ENCODE measurements at regions not wholly inside any gene's neighbourhood (a gene's known extent, or its start where the extent isn't known, plus 50 kb on each side); places are given as distances from the start of the nearest gene placed in this dataset.
A peak's percentile ranks its signal among the peaks of the same experiment; 100 is the strongest.

GRCh38 chr16:8519179-8519578 lies 71.1 kb downstream of the TMEM114 start:
- DNase-seq = no peak

DNA sequence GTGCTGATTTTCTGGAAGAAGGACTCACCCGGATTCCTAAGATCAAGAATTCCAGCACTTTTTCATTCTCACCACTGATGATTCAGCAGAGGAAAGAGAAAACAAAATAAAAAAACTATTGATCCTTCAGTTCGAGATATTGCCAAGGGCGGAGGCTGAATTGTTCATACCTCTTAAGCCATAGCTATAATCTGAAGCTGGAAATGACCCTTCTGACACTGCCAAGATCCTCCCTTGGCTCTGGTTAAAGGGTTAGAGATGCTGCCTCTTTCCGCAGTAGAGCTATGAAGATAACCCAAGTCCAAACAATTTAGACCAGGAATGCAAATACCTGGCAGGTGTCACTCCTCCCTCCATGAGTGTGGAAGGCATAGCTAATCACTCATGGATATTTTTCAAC lies 73.0 kb downstream of the TMEM114 start:
- DNase-seq = no peak

- no peak for DNase-seq
Measured at GRCh38 chr16:8516471-8516870, 73.8 kb downstream of the TMEM114 start.

GRCh38 chr16:8512941-8513624 lies 77.2 kb downstream of the TMEM114 start:
- DNase-seq = no peak

GRCh38 chr16:8511464-8511863 lies 78.8 kb downstream of the TMEM114 start:
- DNase-seq = no peak

GRCh38 chr16:8510160-8510559 lies 80.2 kb downstream of the TMEM114 start:
- DNase-seq = no peak

GRCh38 chr16:8505327-8505991 lies 84.9 kb downstream of the TMEM114 start:
- no peak for DNase-seq

- DNase-seq = no peak
Measured at GRCh38 chr16:8502446-8502845, 87.9 kb downstream of the TMEM114 start.

DNA sequence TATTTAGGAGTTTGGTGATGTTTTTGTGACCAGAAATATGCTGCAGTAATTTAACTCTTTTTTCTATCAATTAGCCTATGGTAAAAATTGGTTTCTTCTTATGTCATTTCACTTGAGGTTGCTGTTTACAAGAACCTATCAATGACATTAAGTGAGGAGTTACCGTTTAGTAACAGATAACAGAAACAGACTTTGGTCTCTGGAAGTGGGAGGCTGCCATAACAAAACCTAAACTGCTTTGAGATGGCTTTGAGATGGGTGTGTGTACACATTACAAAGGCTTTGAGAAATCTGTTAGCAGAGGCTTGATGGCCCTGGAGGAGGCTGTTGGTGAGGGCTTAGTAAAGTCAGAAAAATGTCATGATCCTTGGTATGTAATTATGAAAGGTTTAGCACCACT lies 90.0 kb downstream of the TMEM114 start:
- no peak for DNase-seq

DNA sequence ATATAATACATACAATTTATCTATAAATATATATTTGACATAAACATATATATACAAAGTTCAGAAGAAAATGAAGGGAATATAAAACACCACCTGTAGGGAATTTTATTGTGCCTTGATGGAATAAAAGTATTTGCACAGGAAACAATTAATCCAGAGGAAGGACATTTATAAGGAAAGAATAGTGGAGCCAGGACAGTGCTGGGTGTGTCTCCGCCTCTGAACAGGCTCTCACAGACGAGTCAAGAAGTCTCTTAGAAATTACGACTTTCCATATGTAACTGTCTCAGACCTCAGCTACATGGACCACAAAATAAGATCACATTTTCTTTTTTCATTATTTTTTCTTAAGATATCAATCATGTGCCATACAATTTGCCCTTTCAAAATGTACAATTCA lies 93.9 kb downstream of the TMEM114 start:
- DNase-seq = no peak

DNA sequence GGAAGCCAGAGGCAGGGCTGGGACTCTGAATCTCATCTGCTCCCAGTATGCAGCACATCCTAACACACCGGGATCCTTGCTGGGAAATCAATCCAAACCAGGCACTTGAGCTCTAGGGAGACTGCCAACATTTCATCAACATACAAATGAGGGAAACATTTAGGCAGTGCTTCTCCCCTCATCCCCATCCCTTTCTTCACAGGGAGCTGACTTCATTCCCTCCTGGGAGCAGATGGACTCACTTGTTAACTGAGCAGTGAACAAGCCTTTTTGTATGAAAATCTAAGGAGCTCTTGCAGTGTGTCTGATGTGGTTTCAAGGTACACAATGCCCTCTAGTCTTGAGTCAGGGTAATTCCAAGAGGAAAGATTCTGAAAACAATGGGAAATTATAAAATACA lies 96.3 kb downstream of the TMEM114 start:
- DNase-seq = no peak

DNA sequence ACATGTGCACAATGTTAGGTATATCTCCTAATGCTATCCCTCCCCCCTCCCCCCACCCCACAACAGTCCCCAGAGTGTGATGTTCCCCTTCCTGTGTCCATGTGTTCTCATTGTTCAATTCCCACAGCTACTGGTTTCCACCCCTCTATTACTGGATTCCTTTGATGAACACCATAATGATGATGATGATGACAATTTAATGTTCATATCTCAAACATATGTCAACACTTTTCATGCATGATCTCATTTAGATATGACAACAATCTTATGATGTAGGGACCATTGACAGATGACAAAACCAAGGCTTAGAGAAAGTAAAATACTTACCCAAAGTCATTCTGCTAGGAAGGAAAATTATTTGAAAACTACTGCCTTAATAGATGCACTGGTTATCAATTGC lies 97.6 kb downstream of the TMEM114 start:
- no peak for DNase-seq

DNA sequence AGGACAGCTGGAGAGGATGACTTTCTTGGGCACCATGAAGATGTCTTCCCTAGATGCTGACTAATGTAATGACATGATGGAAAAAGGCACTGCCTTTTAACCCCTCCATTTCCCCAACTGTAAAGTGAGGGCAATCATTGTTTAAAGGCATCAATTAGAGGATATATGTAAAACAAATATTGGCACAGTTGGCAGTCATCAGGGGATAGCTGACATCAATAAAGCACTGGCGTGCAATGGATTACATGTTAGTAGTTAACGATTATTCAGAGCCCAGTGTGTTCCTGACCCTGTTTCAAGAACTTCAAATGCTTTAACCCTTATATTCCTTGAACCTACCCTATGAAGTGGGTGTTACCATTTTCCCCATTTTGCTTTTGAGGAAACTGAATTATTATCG lies 100.7 kb downstream of the TMEM114 start:
- DNase-seq = no peak

GRCh38 chr16:8486985-8487384 lies 103.3 kb downstream of the TMEM114 start:
- DNase-seq = no peak

DNA sequence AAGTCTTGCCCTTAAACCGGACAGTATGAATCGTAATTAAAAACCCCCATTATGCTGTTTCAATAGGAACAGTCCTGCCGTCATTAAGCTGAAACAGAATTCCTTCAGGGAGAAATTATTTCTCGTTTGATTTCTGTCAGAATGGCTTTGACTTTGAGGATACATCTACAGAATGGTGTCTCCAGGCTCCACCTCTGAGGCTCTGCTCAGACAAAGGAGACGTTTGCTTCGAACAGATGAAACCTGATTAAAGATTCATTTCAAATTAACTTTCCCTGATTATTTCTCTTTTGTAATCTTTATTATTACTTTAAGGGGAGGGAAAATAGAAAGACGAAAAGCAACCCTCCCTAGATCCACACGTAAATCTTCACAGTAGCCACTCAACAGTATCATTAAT lies 106.9 kb downstream of the TMEM114 start:
- no peak for DNase-seq

DNA sequence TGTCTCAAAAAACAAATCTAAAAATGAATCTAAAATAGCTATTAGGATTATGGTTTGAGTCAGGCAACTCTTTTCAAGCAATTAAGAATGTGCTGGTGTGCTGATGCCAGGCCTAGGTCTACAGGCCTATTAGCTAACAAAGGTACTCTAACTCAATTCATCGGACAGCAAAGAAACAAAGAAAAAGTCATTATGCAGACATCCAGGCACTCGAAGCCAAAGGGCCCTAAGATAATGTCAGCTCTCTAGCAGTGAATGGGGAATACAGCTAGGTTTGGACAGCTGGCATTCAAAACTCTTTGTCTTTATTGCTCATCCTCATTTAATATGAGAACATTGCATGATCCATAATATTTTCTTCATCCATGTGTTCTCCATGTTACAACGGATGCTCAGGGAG lies 108.5 kb downstream of the TMEM114 start:
- DNase-seq = no peak

DNA sequence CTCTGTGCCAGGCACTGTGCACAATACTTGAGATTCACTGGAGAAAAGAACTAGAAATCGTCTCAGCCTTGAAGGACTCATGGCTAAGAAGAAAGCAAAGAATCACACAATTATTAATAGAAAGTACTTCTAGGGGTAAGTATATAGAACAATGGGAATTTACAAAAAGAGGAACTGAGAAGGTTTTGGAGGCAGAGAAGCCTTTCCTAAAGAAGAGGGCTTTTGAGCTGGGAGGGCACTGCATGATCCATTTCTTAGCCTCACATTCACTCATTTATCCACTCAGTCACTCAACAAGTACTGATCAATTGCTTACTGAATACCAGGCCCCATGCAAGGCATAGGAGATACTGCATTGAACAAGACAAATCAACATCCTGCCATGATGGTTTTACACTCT lies 113.5 kb downstream of the TMEM114 start:
- no peak for DNase-seq

DNA sequence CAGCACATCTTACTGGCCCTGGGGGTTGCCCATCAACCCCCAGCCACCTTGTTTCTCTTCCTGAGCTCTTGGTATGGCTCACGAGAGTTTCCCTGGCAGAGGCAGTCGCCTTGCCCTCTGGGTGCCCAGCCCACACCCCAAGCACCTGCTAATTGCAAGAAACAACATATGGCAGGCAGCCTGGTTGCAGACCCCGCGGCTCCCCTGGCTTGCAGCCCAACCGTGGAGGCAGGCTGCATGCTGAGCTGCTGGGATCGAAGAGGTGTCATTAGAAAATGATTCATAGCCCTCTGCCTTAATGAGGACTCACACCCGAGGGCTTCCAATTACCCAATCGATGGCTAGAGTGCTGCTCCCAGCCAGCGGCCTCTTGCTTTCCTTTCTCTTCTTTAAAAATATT lies 115.7 kb downstream of the TMEM114 start:
- DNase-seq = peak in 1 of 2 experiments; percentile 26

GRCh38 chr16:8469102-8469778 lies 121.1 kb downstream of the TMEM114 start:
- no peak for DNase-seq

- no peak for DNase-seq
Measured at GRCh38 chr16:8464979-8465378, 125.3 kb downstream of the TMEM114 start.

- no peak for DNase-seq
Measured at GRCh38 chr16:8459085-8459733, 131.1 kb downstream of the TMEM114 start.

- DNase-seq = no peak
Measured at GRCh38 chr16:8458481-8459046, 131.7 kb downstream of the TMEM114 start.

GRCh38 chr16:8453359-8453758 lies 137.0 kb downstream of the TMEM114 start:
- no peak for DNase-seq

Measured in NCI-H524 (cell line).